Muscle of leg (tissue), 3 donors: ENCODE measurements at regions not wholly inside any gene's neighbourhood (a gene's known extent, or its start where the extent isn't known, plus 50 kb on each side); places are given as distances from the start of the nearest gene placed in this dataset.
"Not testable (repeated sequence)": the region's sequence is repeated elsewhere in the genome, so short reads cannot be mapped to it uniquely, and the experiment has no call there.

Experiments used
- DNase-seq: peaks from one replicate; pipeline ENCODE4 v3.0.0; 2013
- H3K27ac ChIP-seq: one replicate; pipeline ENCODE4 v1.5.1; 2013; ENCODE audit warnings: mild to moderate bottlenecking, low read length, control low read depth
- H3K27me3 ChIP-seq: one replicate; pipeline ENCODE4 v1.6.1; 2013; ENCODE audit warnings: low read length; ENCODE audit not compliant: control insufficient read depth, insufficient read depth
- H3K36me3 ChIP-seq: one replicate; pipeline ENCODE4 v1.6.1; 2013; ENCODE audit warnings: low read length; ENCODE audit not compliant: control insufficient read depth, insufficient read depth
- H3K4me1 ChIP-seq: one replicate; pipeline ENCODE4 v1.6.1; 2013; ENCODE audit warnings: low read length; ENCODE audit not compliant: control insufficient read depth, insufficient read depth
- H3K4me3 ChIP-seq: one replicate; pipeline ENCODE4 v1.5.1; 2013; ENCODE audit warnings: low read length, control low read depth
- H3K9me3 ChIP-seq: replicated peaks from 2 replicates; pipeline ENCODE4 v1.6.1; 2013; ENCODE audit warnings: low read depth, low read length; ENCODE audit not compliant: control insufficient read depth
- whole genome bisulfite sequencing: methylation state at CpG from one replicate; pipeline ENCODE4 v1.1.5; 2013; ENCODE audit warnings: missing lambda C conversion rate; ENCODE audit not compliant: insufficient coverage; 5-methylcytosine and 5-hydroxymethylcytosine counted together

GRCh38 chr12:88836156-88836555, 255.9 kb upstream of the KITLG start:
- no peak for DNase-seq
- Histone ChIP-seq H3K4me1 (no peaks in the 10 kb centered on the region), H3K36me3 (no peaks in the 10 kb centered on the region), H3K27ac (no peak overlapping the region), H3K9me3 (peaks cover 2% of the 10 kb centered on the region), H3K4me3 (no peak overlapping the region), H3K27me3 (no peaks in the 10 kb centered on the region)
- WGBS: no CpG with 5 or more reads among the region's 1 CpG

- H3K4me3 ChIP-seq: no peak overlapping the region
- H3K36me3 ChIP-seq: no peaks in the 10 kb centered on the region
- H3K27ac ChIP-seq: no peak overlapping the region
- no peaks in the 10 kb centered on the region for H3K4me1 ChIP-seq
- no CpG with 5 or more reads among the region's 1 CpG for WGBS
- DNase-seq: no peak
- H3K27me3 ChIP-seq: no peaks in the 10 kb centered on the region
- H3K9me3 ChIP-seq: peaks cover 2% of the 10 kb centered on the region
Measured at GRCh38 chr12:88834226-88834625, 254.0 kb upstream of the KITLG start.

DNA sequence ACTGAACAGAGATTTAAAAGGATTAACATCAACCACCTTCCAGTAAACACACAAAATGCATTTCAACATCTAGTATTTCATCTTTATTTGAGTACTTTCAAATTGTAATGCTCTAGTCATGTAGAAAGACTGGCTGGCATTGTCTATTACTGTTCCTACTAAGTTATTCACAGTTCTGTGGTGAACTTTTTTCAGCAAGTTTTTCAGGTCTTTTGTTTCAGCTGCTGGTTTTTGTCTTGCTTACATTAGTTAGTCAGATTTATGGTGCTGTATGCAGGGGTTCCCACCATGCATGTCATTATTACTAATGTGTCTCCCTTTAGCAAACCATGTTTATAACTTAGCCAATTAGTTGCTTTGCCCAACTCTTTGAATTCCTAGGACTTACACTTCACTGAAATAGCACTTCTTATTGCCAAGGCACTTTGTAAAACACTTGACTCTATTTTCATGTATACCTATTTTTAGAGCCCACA, 253.4 kb upstream of the KITLG start:
- Histone ChIP-seq H3K27ac (no peak overlapping the region), H3K9me3 (no peaks in the 10 kb centered on the region), H3K36me3 (no peaks in the 10 kb centered on the region), H3K4me1 (no peaks in the 10 kb centered on the region), H3K27me3 (no peaks in the 10 kb centered on the region), H3K4me3 (no peak overlapping the region)
- DNase-seq: no peak

GRCh38 chr12:88828537-88828936, 248.3 kb upstream of the KITLG start:
- H3K4me3 ChIP-seq, H3K9me3 ChIP-seq, H3K27me3 ChIP-seq, H3K4me1 ChIP-seq, H3K27ac ChIP-seq, H3K36me3 ChIP-seq, DNase-seq: not testable (repeated sequence)
- WGBS: no CpG with 5 or more reads among the region's 2 CpGs

DNA sequence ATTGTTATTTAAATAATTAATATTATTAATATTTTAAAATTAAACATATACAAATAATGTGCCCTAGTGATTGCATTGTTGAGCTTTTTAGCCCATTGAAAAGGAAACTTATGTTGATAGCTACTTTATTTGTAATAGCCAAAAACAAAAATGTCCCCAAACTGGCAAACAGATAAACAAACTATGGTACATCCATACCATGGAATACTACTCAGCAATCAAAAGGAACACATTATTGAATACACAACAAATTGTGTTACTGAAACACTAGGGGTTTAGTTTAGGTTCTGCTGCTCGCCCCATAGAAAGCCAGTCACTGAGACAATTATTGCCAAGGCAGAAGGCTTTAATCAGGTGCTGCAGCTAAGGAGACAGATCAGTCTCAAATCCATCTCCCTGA, 239.7 kb upstream of the KITLG start:
- no peak overlapping the region for H3K4me3 ChIP-seq
- no peaks in the 10 kb centered on the region for H3K9me3 ChIP-seq
- no peak overlapping the region for H3K27ac ChIP-seq
- whole genome bisulfite sequencing: no CpG with 5 or more reads among the region's 1 CpG
- no peaks in the 10 kb centered on the region for H3K27me3 ChIP-seq
- no peak for DNase-seq
- H3K36me3 ChIP-seq: no peaks in the 10 kb centered on the region
- no peaks in the 10 kb centered on the region for H3K4me1 ChIP-seq

DNA sequence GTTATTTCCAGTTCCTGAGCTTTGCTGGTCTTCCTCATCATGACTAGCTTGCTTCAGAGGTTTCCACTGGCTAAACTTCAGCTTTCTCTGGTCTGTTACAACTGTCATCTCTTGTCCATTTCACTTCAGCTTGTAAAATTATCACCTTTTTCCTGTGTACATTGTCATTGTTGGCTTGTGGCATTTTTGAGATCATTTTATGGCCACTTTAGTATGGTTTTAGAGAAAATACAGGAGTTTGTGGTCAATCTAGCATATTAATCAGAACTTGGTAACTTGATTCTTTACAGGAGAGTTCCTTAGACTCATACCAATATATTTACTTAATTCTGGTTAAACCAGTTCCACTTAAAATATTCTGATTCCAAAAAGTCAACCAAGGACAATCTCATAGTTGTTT, 235.9 kb upstream of the KITLG start:
- peak; percentile 9 for DNase-seq

GRCh38 chr12:88814779-88815178, 234.5 kb upstream of the KITLG start:
- H3K4me3 ChIP-seq: no peak overlapping the region
- H3K9me3 ChIP-seq: no peaks in the 10 kb centered on the region
- no peaks in the 10 kb centered on the region for H3K4me1 ChIP-seq
- H3K27ac ChIP-seq: no peak overlapping the region
- DNase-seq: peak; percentile 9
- no peaks in the 10 kb centered on the region for H3K36me3 ChIP-seq
- H3K27me3 ChIP-seq: no peaks in the 10 kb centered on the region
- 94% methylated on average over 3 of the region's 5 CpGs for WGBS

More for the DNA sequence above, 235.9 kb upstream of the KITLG start:
- H3K4me3 ChIP-seq: no peak overlapping the region
- H3K27me3 ChIP-seq: no peaks in the 10 kb centered on the region
- H3K27ac ChIP-seq: no peak overlapping the region
- H3K36me3 ChIP-seq: no peaks in the 10 kb centered on the region
- no peaks in the 10 kb centered on the region for H3K9me3 ChIP-seq
- H3K4me1 ChIP-seq: no peaks in the 10 kb centered on the region

DNA sequence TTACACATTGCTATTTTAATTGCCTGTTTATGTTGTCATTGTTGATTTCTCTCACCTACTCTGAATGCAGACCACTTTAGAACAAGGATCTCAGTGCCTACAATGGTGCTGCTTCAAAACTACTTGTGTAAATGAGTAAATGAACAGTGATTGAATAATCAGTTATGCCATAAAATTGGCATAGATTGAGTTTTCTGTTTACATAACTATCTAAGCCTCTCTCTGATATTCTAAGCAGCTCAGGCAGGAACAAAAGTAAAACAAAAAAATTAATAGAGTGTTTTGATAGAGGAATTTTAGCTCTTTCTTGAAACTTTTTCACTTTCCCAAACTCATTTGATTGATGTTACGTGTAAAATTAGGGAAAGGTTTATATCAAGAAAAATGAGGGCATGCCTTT, 232.3 kb upstream of the KITLG start:
- no peak for DNase-seq
- H3K4me3 ChIP-seq: no peak overlapping the region
- H3K27ac ChIP-seq: no peak overlapping the region
- H3K4me1 ChIP-seq: no peaks in the 10 kb centered on the region
- no peaks in the 10 kb centered on the region for H3K27me3 ChIP-seq
- WGBS: no CpG with 5 or more reads among the region's 1 CpG
- no peaks in the 10 kb centered on the region for H3K9me3 ChIP-seq
- no peaks in the 10 kb centered on the region for H3K36me3 ChIP-seq

- H3K27ac ChIP-seq: no peak overlapping the region
- H3K4me1 ChIP-seq: no peaks in the 10 kb centered on the region
- no peaks in the 10 kb centered on the region for H3K27me3 ChIP-seq
- DNase-seq: no peak
- H3K4me3 ChIP-seq: no peak overlapping the region
- no peaks in the 10 kb centered on the region for H3K9me3 ChIP-seq
- no CpG with 5 or more reads among the region's 1 CpG for WGBS
- no peaks in the 10 kb centered on the region for H3K36me3 ChIP-seq
Measured at GRCh38 chr12:88810806-88811205, 230.5 kb upstream of the KITLG start.

DNA sequence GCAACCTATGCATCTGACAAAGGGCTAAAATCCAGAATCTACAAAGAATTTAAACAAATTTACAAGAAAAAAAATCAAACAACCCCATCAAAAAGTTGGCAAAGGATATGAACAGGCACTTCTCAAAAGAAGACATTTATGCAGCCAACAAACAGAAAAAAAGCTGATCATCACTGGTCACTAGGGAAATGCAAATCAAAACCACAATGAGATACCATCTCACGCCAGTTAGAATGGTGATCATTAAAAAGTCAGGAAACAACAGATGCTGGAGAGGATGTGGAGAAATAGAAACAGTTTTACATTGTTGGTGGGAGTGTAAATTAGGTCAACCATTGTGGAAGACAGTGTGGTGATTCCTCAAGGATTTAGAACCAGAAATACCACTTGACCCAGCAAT, 229.6 kb upstream of the KITLG start:
- H3K4me1 ChIP-seq, H3K4me3 ChIP-seq, H3K36me3 ChIP-seq, H3K27me3 ChIP-seq, H3K27ac ChIP-seq, H3K9me3 ChIP-seq, DNase-seq: not testable (repeated sequence)
- WGBS: no CpG with 5 or more reads among the region's 1 CpG

- Histone ChIP-seq H3K27me3 (no peaks in the 10 kb centered on the region), H3K36me3 (no peaks in the 10 kb centered on the region), H3K4me1 (no peaks in the 10 kb centered on the region), H3K4me3 (no peak overlapping the region), H3K27ac (no peak overlapping the region), H3K9me3 (no peaks in the 10 kb centered on the region)
- no CpG with 5 or more reads among the region's 1 CpG for WGBS
- DNase-seq: no peak
Measured at GRCh38 chr12:88805692-88806091, 225.4 kb upstream of the KITLG start.
